K562 (cell line): ENCODE measurements at regions not wholly inside any gene's neighbourhood (a gene's known extent, or its start where the extent isn't known, plus 50 kb on each side); places are given as distances from the start of the nearest gene placed in this dataset.
"Not testable (repeated sequence)": the region's sequence is repeated elsewhere in the genome, so short reads cannot be mapped to it uniquely, and the experiment has no call there.

ENCODE experiments used
- ATAC-seq: fragments of 200-7000 bp; cut with Tn5 transposase; 3 replicates; pipeline ENCODE4 v1.9.1; 2020; ENCODE audit warnings: moderate library complexity
- BruUV-seq: library from RNA; stranded (reverse); fragments of 400-500 nt; replicated peaks from 2 replicates; lab custom pipeline; 2021; lab: Mats Ljungman, UMichigan
- CTCF ChIA-PET: fragments of 300-600 bp; formaldehyde crosslinking; extraction: SDS; loops from one replicate; lab custom pipeline; 2021; ENCODE audit warnings: low intra/inter-chr PET ratio; lab: Yijun Ruan, JAX
- POLR2A ChIA-PET: fragments of 300-600, 350-650 bp; sonication (Branson Sonifier 250); formaldehyde crosslinking; extraction: SDS; loops from one replicate; lab custom pipeline; 2021; ENCODE audit warnings: antibody characterized with exemption, inconsistent platforms; lab: Yijun Ruan, JAX
- DNase-seq, 4 experiments: peaks; one replicate each; pipeline versions ENCODE4 v3.0.0 to v3.0.0-alpha.2; 2011 to 2018; ENCODE audit warnings: low spot score in 3 of 4, mixed read lengths in 3 of 4; ENCODE audit errors: extremely low read depth in 1 of 4
- FAIRE-seq: peaks from 2 replicates; lab custom pipeline; 2011; peaks lifted over from hg19 to GRCh38; lab: Jason Lieb, UNC
- H2AFZ ChIP-seq: 2 replicates; pipeline ENCODE4 v1.6.0; 2011; ENCODE audit warnings: low read depth, low read length, control low read depth, inconsistent platforms
- H3K27ac ChIP-seq: fragments of 200-600 bp; 3 replicates; pipeline ENCODE4 v1.8.0; 2011; ENCODE audit warnings: low read depth, mild to moderate bottlenecking, control low read depth, inconsistent platforms, low read length, moderate library complexity, mixed read lengths; ENCODE audit errors: extremely low read depth
- H3K27me3 ChIP-seq, 2 experiments: fragments of 300-600 bp in 1 of 2; 2 replicates in 1 of 2; 3 replicates in 1 of 2; pipeline versions ENCODE4 v1.6.0 to v1.8.0; 2011; ENCODE audit warnings: inconsistent platforms in 2 of 2, low read length in 2 of 2, mild to moderate bottlenecking in 1 of 2, mixed read lengths in 1 of 2, moderate library complexity in 1 of 2; ENCODE audit not compliant: control insufficient read depth in 2 of 2, insufficient read depth in 2 of 2
- H3K36me3 ChIP-seq: fragments of 300-600 bp; 3 replicates; pipeline ENCODE4 v1.8.0; 2011; ENCODE audit warnings: mild to moderate bottlenecking, low read length, inconsistent platforms; ENCODE audit not compliant: control insufficient read depth, insufficient read depth
- H3K4me1 ChIP-seq, 2 experiments: fragments of 200-600 bp in 1 of 2; replicated peaks in 1 of 2; 2 replicates in 1 of 2; 3 replicates in 1 of 2; pipeline versions ENCODE4 v1.5.1 to v1.8.0; 2011; ENCODE audit warnings: inconsistent platforms in 2 of 2, low read length in 2 of 2, mild to moderate bottlenecking in 1 of 2, mixed read lengths in 1 of 2, moderate library complexity in 1 of 2; ENCODE audit not compliant: control insufficient read depth in 2 of 2, insufficient read depth in 2 of 2
- H3K4me2 ChIP-seq: 2 replicates; pipeline ENCODE4 v1.6.1; 2011; ENCODE audit warnings: low read length, control low read depth, inconsistent platforms, mixed read lengths; ENCODE audit not compliant: insufficient read depth
- H3K4me3 ChIP-seq: fragments of 200-600 bp; sonication (generic), shearing (Covaris generic); 2 replicates; pipeline ENCODE4 v1.5.1; 2016; ENCODE audit warnings: control low read depth, inconsistent platforms
- H3K79me2 ChIP-seq: fragments of 200-600 bp; 3 replicates; pipeline ENCODE4 v1.8.0; 2011; ENCODE audit warnings: low read length, inconsistent platforms; ENCODE audit not compliant: control insufficient read depth, insufficient read depth
- H3K9ac ChIP-seq, 2 experiments: 2 replicates each; pipeline versions ENCODE4 v1.6.0 to v1.6.1; 2011; ENCODE audit warnings: low read depth in 2 of 2, low read length in 2 of 2, control low read depth in 1 of 2, inconsistent platforms in 1 of 2, mild to moderate bottlenecking in 1 of 2, mixed read lengths in 1 of 2; ENCODE audit not compliant: insufficient read depth in 1 of 2
- H3K9me1 ChIP-seq: one replicate; pipeline ENCODE4 v1.6.0; 2011; ENCODE audit warnings: inconsistent platforms, mild to moderate bottlenecking, low read length, moderate library complexity; ENCODE audit not compliant: control insufficient read depth, insufficient read depth
- H3K9me3 ChIP-seq: replicated peaks from 2 replicates; pipeline ENCODE4 v1.5.1; 2011; ENCODE audit warnings: low read depth, low read length, inconsistent platforms; ENCODE audit not compliant: control insufficient read depth, insufficient read depth
- H4K20me1 ChIP-seq: replicated peaks from 2 replicates; pipeline ENCODE4 v1.6.1; 2011; ENCODE audit warnings: low read length, inconsistent platforms, mixed read lengths; ENCODE audit not compliant: control insufficient read depth, insufficient read depth
- HDAC3 ChIP-seq: fragments of 450-650 bp; IDR thresholded peaks from 2 replicates; pipeline ENCODE4 v1.6.1; 2018; ENCODE audit warnings: borderline replicate concordance, mild to moderate bottlenecking, moderate library complexity; ENCODE audit not compliant: partially characterized antibody
- RFX1 ChIP-seq: fragments of 450-650 bp; IDR thresholded peaks from 2 replicates; pipeline ENCODE4 v1.6.1; 2016; ENCODE audit warnings: mild to moderate bottlenecking, moderate library complexity
- SRSF7 ChIP-seq: fragments of 200-400 bp; formaldehyde crosslinking; optimal IDR thresholded peaks from 2 replicates; pipeline ENCODE3; 2017; ENCODE audit warnings: mild to moderate bottlenecking, low read depth, low read length
- ZNF655 ChIP-seq: fragments of 250-450 bp; sonication (Bioruptor Pico); IDR thresholded peaks from 2 replicates; pipeline ENCODE4 v1.5.0; 2021
- WGBS: fragments of 100-300 bp; shearing (Covaris generic); methylation state at CpG from one replicate; pipeline ENCODE4 v1.1.6; 2016; ENCODE audit warnings: low coverage, mixed read lengths; ENCODE audit not compliant: insufficient coverage; ENCODE audit errors: missing lambda C conversion rate; 5-methylcytosine and 5-hydroxymethylcytosine counted together
- in situ Hi-C: fragments of 300-500 bp; cut with MboI; formaldehyde crosslinking; loops from 4 replicates; pipeline ENCODE4 v1.15.0; 2018; ENCODE audit warnings: inconsistent platforms, mixed read lengths
- intact Hi-C: fragments of 100-400 bp; cut with micrococcal nuclease; formaldehyde crosslinking; loops from 2 replicates; pipeline ENCODE4 v1.14.2; 2022

- TF ChIP-seq SRSF7 = no peak
- TF ChIP-seq HDAC3 = no peak
- TF ChIP-seq ZNF655 = no peak
- no peak for TF ChIP-seq RFX1
Observed at GRCh38 chr16:5911241-5911640, 813.6 kb upstream of the EEF2KMT start (continued).

DNA sequence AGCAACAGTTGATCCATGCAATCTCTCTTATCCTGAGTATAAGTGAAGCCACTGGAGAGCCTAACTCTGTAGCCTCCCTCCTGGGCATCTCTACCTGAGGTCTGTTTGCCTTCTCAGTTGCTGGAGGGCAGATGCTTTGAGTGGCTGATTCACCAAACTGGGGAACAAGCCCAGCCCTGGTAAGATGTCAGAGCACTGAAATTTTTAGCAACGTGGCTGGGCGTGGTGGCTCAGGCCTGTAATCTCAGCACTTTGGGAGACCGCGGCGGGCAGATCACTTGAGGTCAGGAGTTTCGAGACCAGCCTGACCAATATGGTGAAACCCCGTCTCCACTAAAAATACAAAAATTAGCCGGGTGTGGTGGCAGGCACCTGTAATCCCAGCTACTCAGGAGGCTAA, 812.0 kb upstream of the EEF2KMT start:
- intact Hi-C loops, CTCF ChIA-PET, H3K79me2 ChIP-seq, H3K4me1 ChIP-seq, H2AFZ ChIP-seq, POLR2A ChIA-PET, H3K4me3 ChIP-seq, H3K27me3 ChIP-seq, H4K20me1 ChIP-seq, H3K27ac ChIP-seq, FAIRE-seq, DNase-seq, H3K9me1 ChIP-seq, H3K9ac ChIP-seq, H3K9me3 ChIP-seq, H3K36me3 ChIP-seq, ATAC-seq, BruUV-seq, H3K4me2 ChIP-seq, in situ Hi-C loops: not testable (repeated sequence)
- WGBS = 0% methylated on average over 8 of the region's 8 CpGs
